Dendritic cell treated with granulocyte-macrophage colony-stimulating factor and Interleukin-4, amounts not matched to agents 40 ng/mL and 50 ng/mL, for 4 days (primary cell): ENCODE measurements at regions not wholly inside any gene's neighbourhood (a gene's known extent, or its start where the extent isn't known, plus 50 kb on each side); places are given as distances from the start of the nearest gene placed in this dataset.

Experiments
- H3K27ac Mint-ChIP-seq: one replicate; pipeline ENCODE4 v1.8.0; 2022; ENCODE audit warnings: mild to moderate bottlenecking, mixed read lengths
- H3K27me3 Mint-ChIP-seq: one replicate; pipeline ENCODE4 v1.8.0; 2022; ENCODE audit warnings: mild to moderate bottlenecking, mixed read lengths
- H3K36me3 Mint-ChIP-seq: one replicate; pipeline ENCODE4 v1.8.0; 2022; ENCODE audit warnings: low read depth, mixed read lengths
- H3K4me1 Mint-ChIP-seq: one replicate; pipeline ENCODE4 v1.8.0; 2022; ENCODE audit warnings: low read depth, mixed read lengths
- H3K4me3 Mint-ChIP-seq: one replicate; pipeline ENCODE4 v1.8.0; 2022; ENCODE audit warnings: mild to moderate bottlenecking, moderate library complexity, mixed read lengths
- H3K9me3 Mint-ChIP-seq: one replicate; pipeline ENCODE4 v1.8.0; 2022; ENCODE audit warnings: mixed read lengths
- intact Hi-C: fragments of 100-400 bp; cut with micrococcal nuclease; formaldehyde crosslinking; loops from one replicate; pipeline ENCODE4 v1.15.0; 2022

DNA sequence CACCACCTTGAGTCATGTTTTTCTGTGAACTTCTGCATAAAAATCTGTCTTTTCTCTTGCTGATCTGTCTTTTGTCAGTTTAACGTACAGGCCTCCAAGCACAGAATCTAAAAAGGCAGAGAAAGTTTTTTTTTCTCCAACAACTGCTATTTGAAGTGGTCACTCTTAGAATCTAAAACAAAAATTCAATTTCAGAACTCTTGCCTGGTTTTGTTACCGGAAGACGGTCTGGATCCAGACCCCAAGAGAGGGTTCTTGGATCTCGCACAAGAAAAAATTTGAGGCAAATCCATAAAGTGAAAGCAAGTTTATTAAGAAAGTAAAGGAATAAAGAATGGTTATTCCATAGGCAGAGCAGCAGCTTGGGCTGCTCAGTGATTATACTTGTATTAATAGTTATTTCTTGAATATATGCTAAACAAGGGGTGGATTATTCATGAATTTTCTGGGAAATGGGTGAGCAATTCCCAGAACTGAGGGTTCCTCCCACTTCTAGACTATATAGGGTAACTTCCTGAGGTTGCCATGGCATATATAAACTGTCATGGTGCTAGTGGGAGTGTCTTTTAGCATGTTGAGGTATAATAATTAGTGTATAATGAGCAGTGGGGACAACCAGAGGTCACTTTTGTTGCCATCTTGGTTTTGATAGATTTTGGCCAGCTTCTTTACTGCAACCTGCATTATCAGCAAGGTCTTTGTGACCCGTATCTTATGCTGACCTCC is 150.0 kb upstream of the PLEKHA5 start:
- no peak overlapping the region for H3K27ac Mint-ChIP-seq
- H3K27me3 Mint-ChIP-seq = no peaks in the 10 kb centered on the region
- H3K4me1 Mint-ChIP-seq = no peaks in the 10 kb centered on the region

GRCh38 chr12:18981732-18982131 is 147.8 kb upstream of the PLEKHA5 start:
- Mint-ChIP-seq H3K27me3 (no peaks in the 10 kb centered on the region), H3K9me3 (peaks cover 36% of the 10 kb centered on the region), H3K27ac (no peak overlapping the region), H3K4me1 (no peaks in the 10 kb centered on the region), H3K36me3 (no peaks in the 10 kb centered on the region), H3K4me3 (no peak overlapping the region)
- intact Hi-C loops = no loop called here

More for the DNA sequence above, 150.0 kb upstream of the PLEKHA5 start:
- peaks cover 44% of the 10 kb centered on the region for H3K9me3 Mint-ChIP-seq
- intact Hi-C loops = no loop called here
- no peaks in the 10 kb centered on the region for H3K36me3 Mint-ChIP-seq
- no peak overlapping the region for H3K4me3 Mint-ChIP-seq

GRCh38 chr12:18982226-18982949 is 147.1 kb upstream of the PLEKHA5 start:
- Mint-ChIP-seq H3K4me3 (no peak overlapping the region), H3K36me3 (no peaks in the 10 kb centered on the region), H3K4me1 (no peaks in the 10 kb centered on the region), H3K9me3 (peaks cover 29% of the 10 kb centered on the region), H3K27ac (no peak overlapping the region), H3K27me3 (no peaks in the 10 kb centered on the region)
- intact Hi-C loops = no loop called here

DNA sequence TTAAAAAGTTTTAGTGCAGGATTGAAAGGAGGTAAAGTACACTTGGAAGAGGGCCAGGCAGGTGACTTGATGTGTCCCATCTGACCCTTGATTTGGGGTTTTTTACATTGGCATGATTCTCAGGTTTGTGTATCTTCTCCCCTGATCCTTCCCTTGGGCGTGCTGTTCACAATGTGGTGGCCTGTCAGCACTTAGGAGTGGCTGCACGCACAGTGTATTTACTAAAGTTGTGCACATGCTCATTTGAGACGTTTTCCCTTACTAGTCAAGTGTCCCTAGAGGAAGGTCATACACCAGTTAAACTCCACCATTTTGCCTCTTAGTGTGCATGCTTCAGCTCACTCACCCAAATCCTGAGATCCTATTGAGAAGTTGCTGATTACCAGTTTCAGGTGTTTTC is 145.7 kb upstream of the PLEKHA5 start:
- Mint-ChIP-seq H3K27ac (no peak overlapping the region), H3K4me3 (no peak overlapping the region), H3K9me3 (peaks cover 16% of the 10 kb centered on the region), H3K27me3 (no peaks in the 10 kb centered on the region), H3K36me3 (no peaks in the 10 kb centered on the region), H3K4me1 (no peaks in the 10 kb centered on the region)
- intact Hi-C loops = no loop called here

- Mint-ChIP-seq H3K27ac (no peak overlapping the region), H3K9me3 (no peaks in the 10 kb centered on the region), H3K4me1 (no peaks in the 10 kb centered on the region), H3K27me3 (no peaks in the 10 kb centered on the region), H3K36me3 (no peaks in the 10 kb centered on the region), H3K4me3 (no peak overlapping the region)
- intact Hi-C loops = no loop called here
Observed at GRCh38 chr12:18990856-18991255, 138.7 kb upstream of the PLEKHA5 start.

- Mint-ChIP-seq H3K9me3 (no peaks in the 10 kb centered on the region), H3K4me1 (no peaks in the 10 kb centered on the region), H3K27ac (no peak overlapping the region), H3K4me3 (no peak overlapping the region), H3K27me3 (no peaks in the 10 kb centered on the region), H3K36me3 (no peaks in the 10 kb centered on the region)
- intact Hi-C loops = no loop called here
Observed at GRCh38 chr12:18992336-18992735, 137.2 kb upstream of the PLEKHA5 start.

- no peaks in the 10 kb centered on the region for H3K27me3 Mint-ChIP-seq
- no peaks in the 10 kb centered on the region for H3K9me3 Mint-ChIP-seq
- intact Hi-C loops = no loop called here
- H3K27ac Mint-ChIP-seq = no peak overlapping the region
- H3K4me1 Mint-ChIP-seq = no peaks in the 10 kb centered on the region
- no peak overlapping the region for H3K4me3 Mint-ChIP-seq
- H3K36me3 Mint-ChIP-seq = no peaks in the 10 kb centered on the region
Observed at GRCh38 chr12:18998343-18999261, 130.9 kb upstream of the PLEKHA5 start.

DNA sequence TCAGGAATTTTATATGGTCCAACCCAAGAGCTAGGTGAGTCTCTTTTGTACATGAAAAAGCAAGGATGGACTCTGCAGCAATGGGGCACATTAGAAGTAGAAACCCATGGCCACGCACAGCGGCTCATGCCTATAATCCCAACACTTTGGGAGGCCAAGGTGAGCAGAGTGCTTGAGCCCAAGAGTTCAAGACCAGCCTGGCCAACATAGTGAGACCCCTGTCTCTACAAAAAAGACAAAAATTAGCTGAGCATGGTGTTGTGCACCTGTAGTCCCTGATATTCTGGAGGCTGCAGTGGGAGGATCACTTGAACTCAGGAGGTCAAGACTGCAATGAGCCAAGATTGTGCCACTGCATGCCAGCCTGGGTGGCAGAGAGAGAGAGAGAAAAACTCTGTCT is 128.7 kb upstream of the PLEKHA5 start:
- H3K9me3 Mint-ChIP-seq = no peaks in the 10 kb centered on the region
- H3K36me3 Mint-ChIP-seq = no peaks in the 10 kb centered on the region
- H3K4me1 Mint-ChIP-seq = no peaks in the 10 kb centered on the region
- no peak overlapping the region for H3K27ac Mint-ChIP-seq
- no peaks in the 10 kb centered on the region for H3K27me3 Mint-ChIP-seq
- no peak overlapping the region for H3K4me3 Mint-ChIP-seq
- intact Hi-C loops = no loop called here

DNA sequence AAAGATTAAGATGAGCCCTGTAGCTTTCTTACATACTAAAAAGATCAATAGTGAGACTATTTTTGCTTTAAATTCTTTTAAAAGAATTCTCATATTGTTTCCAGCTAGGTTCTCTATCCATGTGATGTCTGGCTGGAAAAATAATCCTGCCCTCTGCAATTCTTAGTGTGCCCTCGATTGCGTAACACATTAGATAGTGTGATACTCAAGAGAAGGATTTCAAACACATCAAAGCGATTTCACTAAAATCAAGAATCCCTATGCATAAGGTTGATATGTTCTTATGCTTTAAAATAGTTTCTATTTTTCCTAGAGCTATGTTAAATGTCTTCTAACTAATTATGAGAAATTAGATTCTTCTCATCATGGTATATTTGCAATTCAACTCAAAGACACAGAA is 127.3 kb upstream of the PLEKHA5 start:
- Mint-ChIP-seq H3K9me3 (no peaks in the 10 kb centered on the region), H3K27me3 (no peaks in the 10 kb centered on the region), H3K4me3 (no peak overlapping the region), H3K27ac (no peak overlapping the region), H3K4me1 (no peaks in the 10 kb centered on the region), H3K36me3 (no peaks in the 10 kb centered on the region)
- intact Hi-C loops = no loop called here

GRCh38 chr12:19003141-19003540 is 126.4 kb upstream of the PLEKHA5 start:
- no peaks in the 10 kb centered on the region for H3K9me3 Mint-ChIP-seq
- intact Hi-C loops = no loop called here
- no peaks in the 10 kb centered on the region for H3K27me3 Mint-ChIP-seq
- no peak overlapping the region for H3K4me3 Mint-ChIP-seq
- no peak overlapping the region for H3K27ac Mint-ChIP-seq
- no peaks in the 10 kb centered on the region for H3K36me3 Mint-ChIP-seq
- no peaks in the 10 kb centered on the region for H3K4me1 Mint-ChIP-seq

GRCh38 chr12:19003987-19004619 is 125.4 kb upstream of the PLEKHA5 start:
- no peak overlapping the region for H3K4me3 Mint-ChIP-seq
- H3K27me3 Mint-ChIP-seq = no peaks in the 10 kb centered on the region
- no peaks in the 10 kb centered on the region for H3K4me1 Mint-ChIP-seq
- H3K36me3 Mint-ChIP-seq = no peaks in the 10 kb centered on the region
- no peak overlapping the region for H3K27ac Mint-ChIP-seq
- intact Hi-C loops = no loop called here
- no peaks in the 10 kb centered on the region for H3K9me3 Mint-ChIP-seq

GRCh38 chr12:19005257-19005801 is 124.2 kb upstream of the PLEKHA5 start:
- Mint-ChIP-seq H3K9me3 (peaks cover 1% of the 10 kb centered on the region), H3K4me1 (no peaks in the 10 kb centered on the region), H3K27ac (no peak overlapping the region), H3K4me3 (no peak overlapping the region), H3K36me3 (no peaks in the 10 kb centered on the region), H3K27me3 (no peaks in the 10 kb centered on the region)
- intact Hi-C loops = no loop called here

DNA sequence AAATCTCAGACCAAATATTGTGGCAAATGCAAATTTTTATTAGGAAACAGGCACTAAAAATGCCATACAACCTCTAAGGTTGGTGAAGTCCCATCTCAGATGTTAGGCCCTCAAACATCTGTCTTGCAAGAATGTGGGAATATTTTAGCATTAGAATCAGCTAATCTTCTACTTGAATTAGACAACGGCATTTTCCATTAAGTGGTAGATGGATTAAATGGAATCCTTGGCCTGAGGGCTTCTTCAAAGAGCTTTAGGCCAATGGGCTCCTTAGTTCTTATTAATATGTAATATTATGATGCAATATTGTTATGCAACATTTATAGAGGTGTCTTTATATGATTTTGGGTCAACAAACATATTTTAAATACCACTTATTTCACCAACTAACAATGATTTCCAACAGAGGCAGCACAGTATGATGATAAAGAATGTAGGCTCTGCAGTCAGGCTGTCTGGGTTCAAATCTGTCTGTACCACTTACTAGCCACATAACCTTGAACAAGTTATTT is 122.9 kb upstream of the PLEKHA5 start:
- no peaks in the 10 kb centered on the region for H3K36me3 Mint-ChIP-seq
- H3K9me3 Mint-ChIP-seq = peaks cover 8% of the 10 kb centered on the region
- H3K27me3 Mint-ChIP-seq = no peaks in the 10 kb centered on the region
- peaks cover 4% of the 10 kb centered on the region for H3K4me1 Mint-ChIP-seq
- H3K27ac Mint-ChIP-seq = no peak overlapping the region
- intact Hi-C loops = no loop called here
- no peak overlapping the region for H3K4me3 Mint-ChIP-seq
